HCT116 (cell line): ENCODE measurements at regions not wholly inside any gene's neighbourhood (a gene's known extent, or its start where the extent isn't known, plus 50 kb on each side); places are given as distances from the start of the nearest gene placed in this dataset.

Experiments used
- ATAC-seq: fragments of 200-7000 bp; cut with Tn5 transposase; 2 replicates; pipeline ENCODE4 v1.9.1; 2020; ENCODE audit warnings: mild to moderate bottlenecking, moderate library complexity
- BruUV-seq: library from RNA; stranded (reverse); fragments of 400-500 nt; replicated peaks from 2 replicates; lab custom pipeline; 2021; lab: Mats Ljungman, UMichigan
- CTCF ChIA-PET: fragments of 300-600 bp; sonication (Branson Sonifier 250); formaldehyde crosslinking; loops from one replicate; lab custom pipeline; 2021; ENCODE audit warnings: antibody characterized with exemption; lab: Charles Lee
- POLR2A ChIA-PET: fragments of 300-600, 350-600 bp; sonication (Branson Sonifier 250); formaldehyde crosslinking; loops from one replicate; lab custom pipeline; 2021; ENCODE audit warnings: antibody characterized with exemption; lab: Charles Lee
- RAD21 ChIA-PET, 2 experiments: fragments of 300-600 bp; sonication (Branson Sonifier 250); formaldehyde crosslinking; loops; one replicate each; lab custom pipeline; 2023; ENCODE audit warnings: low total read pairs in 2 of 2; ENCODE audit not compliant: uncharacterized antibody in 2 of 2, unreplicated experiment in 2 of 2, low non-redundant PET in 1 of 2; lab: Charles Lee
- DNase-seq: peaks from one replicate; pipeline ENCODE4 v3.0.0-alpha.2; 2010; ENCODE audit warnings: low read depth, low spot score
- H2AFZ ChIP-seq: fragments of 200-600 bp; shearing (Covaris generic), sonication (generic); 2 replicates; pipeline ENCODE4 v1.6.1; 2017; ENCODE audit warnings: low read depth, mixed run types, mixed read lengths, antibody characterized with exemption, low read length; ENCODE audit not compliant: poor library complexity, severe bottlenecking
- H3K27ac ChIP-seq: 2 replicates; pipeline ENCODE4 v1.5.1; 2012; ENCODE audit warnings: low read depth, low read length
- H3K27me3 ChIP-seq: fragments of 200-600 bp; sonication (generic); 2 replicates; pipeline ENCODE4 v1.6.1; 2016; ENCODE audit warnings: mixed run types, low read length, mixed read lengths; ENCODE audit not compliant: insufficient read depth
- H3K36me3 ChIP-seq, 2 experiments: fragments of 200-500 bp in 1 of 2; fragments of 200-600 bp in 1 of 2; sonication (Bioruptor generic) in 1 of 2; sonication (generic) in 1 of 2; 2 replicates each; pipeline versions ENCODE4 v1.5.1 to v1.6.1; 2014 to 2016; ENCODE audit warnings: low read length in 2 of 2, inconsistent platforms in 1 of 2, mixed read lengths in 1 of 2, mixed run types in 1 of 2; ENCODE audit not compliant: insufficient read depth in 2 of 2, control insufficient read depth in 1 of 2
- H3K4me1 ChIP-seq, 2 experiments: fragments of 200-600 bp in 1 of 2; sonication (generic) in 1 of 2; 2 replicates each; pipeline versions ENCODE4 v1.5.1 to v1.6.1; 2012 to 2017; ENCODE audit warnings: low read length in 2 of 2, inconsistent platforms in 1 of 2, mild to moderate bottlenecking in 1 of 2, mixed read lengths in 1 of 2, mixed run types in 1 of 2, moderate library complexity in 1 of 2; ENCODE audit not compliant: insufficient read depth in 2 of 2, control insufficient read depth in 1 of 2
- H3K4me2 ChIP-seq: fragments of 200-600 bp; sonication (generic); 2 replicates; pipeline ENCODE4 v1.6.1; 2017; ENCODE audit warnings: mixed run types, low read length, mixed read lengths
- H3K4me3 ChIP-seq, 2 experiments: fragments of 200-600 bp in 1 of 2; sonication (generic) in 1 of 2; replicated peaks in 1 of 2; 2 replicates each; pipeline ENCODE4 v1.5.1; 2011 to 2016; ENCODE audit warnings: low read length in 2 of 2, control low read depth in 1 of 2, low read depth in 1 of 2, mild to moderate bottlenecking in 1 of 2, mixed read lengths in 1 of 2, mixed run types in 1 of 2
- H3K79me2 ChIP-seq: fragments of 200-600 bp; sonication (generic); 2 replicates; pipeline ENCODE4 v1.6.1; 2017; ENCODE audit warnings: mild to moderate bottlenecking, mixed run types, low read length, moderate library complexity, mixed read lengths; ENCODE audit not compliant: insufficient read depth
- H3K9ac ChIP-seq: fragments of 200-600 bp; sonication (generic); 2 replicates; pipeline ENCODE4 v1.6.1; 2016; ENCODE audit warnings: low read length, mixed read lengths
- H3K9me2 ChIP-seq: fragments of 200-600 bp; sonication (generic), shearing (Covaris generic); 2 replicates; pipeline ENCODE4 v1.6.1; 2017; ENCODE audit warnings: mixed run types, mild to moderate bottlenecking, moderate library complexity; ENCODE audit not compliant: insufficient read depth
- H3K9me3 ChIP-seq, 2 experiments: fragments of 200-500 bp in 1 of 2; fragments of 200-600 bp in 1 of 2; sonication (Bioruptor generic) in 1 of 2; sonication (generic) in 1 of 2; 2 replicates each; pipeline ENCODE4 v1.6.1; 2014 to 2017; ENCODE audit warnings: low read length in 2 of 2, mixed read lengths in 2 of 2, inconsistent platforms in 1 of 2, low read depth in 1 of 2, mild to moderate bottlenecking in 1 of 2, mixed run types in 1 of 2, moderate library complexity in 1 of 2; ENCODE audit not compliant: control insufficient read depth in 1 of 2, insufficient read depth in 1 of 2
- H4K20me1 ChIP-seq: fragments of 200-600 bp; sonication (generic), shearing (Covaris generic); 2 replicates; pipeline ENCODE4 v1.6.1; 2017; ENCODE audit warnings: mixed run types, mild to moderate bottlenecking, moderate library complexity; ENCODE audit not compliant: insufficient read depth
- CBX3 ChIP-seq: IDR thresholded peaks from 2 replicates; pipeline ENCODE4 v1.6.1; 2012; ENCODE audit warnings: low read depth
- CEBPB ChIP-seq: IDR thresholded peaks from 2 replicates; pipeline ENCODE4 v1.6.1; 2012; ENCODE audit warnings: low read depth
- EZH2phosphoT487 ChIP-seq: fragments of 200-600 bp; IDR thresholded peaks from 2 replicates; pipeline ENCODE4 v1.6.1; 2018; ENCODE audit warnings: antibody characterized with exemption, borderline replicate concordance
- SIN3A ChIP-seq: IDR thresholded peaks from 2 replicates; pipeline ENCODE4 v1.6.1; 2012; ENCODE audit warnings: low read depth
- SRF ChIP-seq: IDR thresholded peaks from 2 replicates; pipeline ENCODE4 v1.6.1; 2012; ENCODE audit warnings: low read depth
- ZNF274 ChIP-seq: fragments of 200-500 bp; sonication (Bioruptor generic); IDR thresholded peaks from 2 replicates; pipeline ENCODE4 v1.6.1; 2014; ENCODE audit warnings: mild to moderate bottlenecking, low read depth, low read length, inconsistent platforms
- intact Hi-C: fragments of 100-400 bp; cut with micrococcal nuclease; formaldehyde crosslinking; loops from 2 replicates; pipeline ENCODE4 v1.10.0; 2022
- TF ChIP-seq, protein P1 (sequence below), 3 experiments: fragments of 200-600 bp in 1 of 3; sonication (generic) in 1 of 3; IDR thresholded peaks in 2 of 3; conservative IDR thresholded peaks in 1 of 3; 2 replicates each; pipeline ENCODE4 v1.5.1; 2012 to 2017; ENCODE audit warnings: low read depth in 2 of 3, low read length in 2 of 3, antibody characterized with exemption in 1 of 3, borderline replicate concordance in 1 of 3, control low read depth in 1 of 3, mild to moderate bottlenecking in 1 of 3, mixed read lengths in 1 of 3, mixed run types in 1 of 3, moderate library complexity in 1 of 3; ENCODE audit not compliant: insufficient read depth in 1 of 3
- TF ChIP-seq, protein P2 (sequence below): IDR thresholded peaks from 2 replicates; pipeline ENCODE4 v1.6.1; 2012
- TF ChIP-seq, protein P3 (sequence below): IDR thresholded peaks from 2 replicates; pipeline ENCODE4 v1.6.1; 2012

DNA sequence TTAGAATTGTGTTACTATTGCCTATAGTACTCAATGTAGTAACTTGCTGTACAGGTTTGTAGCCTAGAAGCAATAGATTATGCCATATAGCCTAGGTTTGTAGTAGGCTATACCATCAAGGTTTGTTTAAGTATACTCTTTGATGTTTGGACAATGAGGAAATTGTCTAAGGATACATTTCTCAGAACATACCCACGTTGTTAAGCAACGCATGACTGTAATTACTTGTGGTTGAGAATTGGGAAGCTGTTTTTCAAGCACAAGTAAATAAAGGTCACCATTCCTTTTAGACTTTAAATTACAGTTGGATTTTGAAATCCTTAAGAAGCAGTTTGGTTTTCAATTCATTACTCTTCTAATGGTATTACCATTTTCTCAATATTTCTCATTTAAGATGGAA is 89.8 kb upstream of the KCNH7 start:
- ChIA-PET POLR2A (no interaction called here), RAD21 (no interaction called here), CTCF (no interaction called here)
- ATAC-seq (no peak), DNase-seq (no peak)
- intact Hi-C loops, result no loop called here
- Histone ChIP-seq H2AFZ (no peak overlapping the region), H3K36me3 (no peaks in the 10 kb centered on the region), H4K20me1 (no peaks in the 10 kb centered on the region), H3K4me1 (peaks cover 0 to 7% of the 10 kb centered on the region in 2 experiments; a peak in 1 of 4 replicates), H3K4me2 (no peak overlapping the region), H3K9me3 (no peaks in the 10 kb centered on the region), H3K4me3 (no peak overlapping the region), H3K9ac (no peak overlapping the region), H3K27ac (no peak overlapping the region), H3K27me3 (no peaks in the 10 kb centered on the region), H3K79me2 (no peaks in the 10 kb centered on the region), H3K9me2 (no peaks in the 10 kb centered on the region)
- no TSS peak for BruUV-seq
- TF ChIP-seq, protein P1, sequence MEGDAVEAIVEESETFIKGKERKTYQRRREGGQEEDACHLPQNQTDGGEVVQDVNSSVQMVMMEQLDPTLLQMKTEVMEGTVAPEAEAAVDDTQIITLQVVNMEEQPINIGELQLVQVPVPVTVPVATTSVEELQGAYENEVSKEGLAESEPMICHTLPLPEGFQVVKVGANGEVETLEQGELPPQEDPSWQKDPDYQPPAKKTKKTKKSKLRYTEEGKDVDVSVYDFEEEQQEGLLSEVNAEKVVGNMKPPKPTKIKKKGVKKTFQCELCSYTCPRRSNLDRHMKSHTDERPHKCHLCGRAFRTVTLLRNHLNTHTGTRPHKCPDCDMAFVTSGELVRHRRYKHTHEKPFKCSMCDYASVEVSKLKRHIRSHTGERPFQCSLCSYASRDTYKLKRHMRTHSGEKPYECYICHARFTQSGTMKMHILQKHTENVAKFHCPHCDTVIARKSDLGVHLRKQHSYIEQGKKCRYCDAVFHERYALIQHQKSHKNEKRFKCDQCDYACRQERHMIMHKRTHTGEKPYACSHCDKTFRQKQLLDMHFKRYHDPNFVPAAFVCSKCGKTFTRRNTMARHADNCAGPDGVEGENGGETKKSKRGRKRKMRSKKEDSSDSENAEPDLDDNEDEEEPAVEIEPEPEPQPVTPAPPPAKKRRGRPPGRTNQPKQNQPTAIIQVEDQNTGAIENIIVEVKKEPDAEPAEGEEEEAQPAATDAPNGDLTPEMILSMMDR (IDR thresholded peaks at IDR 0.05 in 2 of 3, conservative IDR thresholded peaks at IDR 0.05 in 1 of 3; ENCODE audit: borderline replicate concordance in 1 of 3, insufficient read depth in 1 of 3, low read depth in 2 of 3, low read length in 2 of 3), result no peak
- TF ChIP-seq, protein P2, sequence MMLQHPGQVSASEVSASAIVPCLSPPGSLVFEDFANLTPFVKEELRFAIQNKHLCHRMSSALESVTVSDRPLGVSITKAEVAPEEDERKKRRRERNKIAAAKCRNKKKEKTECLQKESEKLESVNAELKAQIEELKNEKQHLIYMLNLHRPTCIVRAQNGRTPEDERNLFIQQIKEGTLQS, result no peak
- TF ChIP-seq EZH2phosphoT487, result no peak
- TF ChIP-seq SIN3A, result no peak
- TF ChIP-seq, protein P3, sequence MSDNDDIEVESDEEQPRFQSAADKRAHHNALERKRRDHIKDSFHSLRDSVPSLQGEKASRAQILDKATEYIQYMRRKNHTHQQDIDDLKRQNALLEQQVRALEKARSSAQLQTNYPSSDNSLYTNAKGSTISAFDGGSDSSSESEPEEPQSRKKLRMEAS, result no peak
- TF ChIP-seq CEBPB, result no peak
- no peak for TF ChIP-seq CBX3
- TF ChIP-seq ZNF274, result no peak
- TF ChIP-seq SRF, result no peak
